HEK293 (cell line): ENCODE measurements at regions not wholly inside any gene's neighbourhood (a gene's known extent, or its start where the extent isn't known, plus 50 kb on each side); places are given as distances from the start of the nearest gene placed in this dataset.

ENCODE experiments used
- KLF9 ChIP-seq: fragments of 450-650 bp; formaldehyde crosslinking; IDR thresholded peaks from 2 replicates; pipeline ENCODE4 v1.5.1; 2016; ENCODE audit warnings: missing biosample characterization, missing genetic modification characterization, low read depth
- ZNF302 ChIP-seq: fragments of 450-650 bp; formaldehyde crosslinking; IDR thresholded peaks from 2 replicates; pipeline ENCODE4 v1.5.1; 2016; ENCODE audit warnings: missing biosample characterization, missing genetic modification characterization, low read depth
- ZNF391 ChIP-seq: fragments of 450-650 bp; formaldehyde crosslinking; IDR thresholded peaks from 2 replicates; pipeline ENCODE4 v1.5.1; 2016; ENCODE audit warnings: low read depth, missing biosample characterization, missing genetic modification characterization, borderline replicate concordance
- ZNF501 ChIP-seq: fragments of 450-650 bp; formaldehyde crosslinking; IDR thresholded peaks from 2 replicates; pipeline ENCODE4 v1.5.1; 2016; ENCODE audit warnings: missing biosample characterization, missing genetic modification characterization
- ZNF776 ChIP-seq: fragments of 450-650 bp; formaldehyde crosslinking; IDR thresholded peaks from 2 replicates; pipeline ENCODE4 v1.5.0; 2017; ENCODE audit warnings: missing biosample characterization, missing genetic modification characterization, borderline replicate concordance
- TF ChIP-seq, protein P1 (sequence below): fragments of 450-650 bp; formaldehyde crosslinking; IDR thresholded peaks from 2 replicates; pipeline ENCODE4 v1.5.1; 2016; ENCODE audit warnings: missing biosample characterization, missing genetic modification characterization
- TF ChIP-seq, protein P2 (sequence below): fragments of 450-650 bp; formaldehyde crosslinking; IDR thresholded peaks from 2 replicates; pipeline ENCODE4 v1.5.1; 2016; ENCODE audit warnings: missing biosample characterization, missing genetic modification characterization
- TF ChIP-seq, protein P3 (sequence below): fragments of 450-650 bp; formaldehyde crosslinking; IDR thresholded peaks from 2 replicates; pipeline ENCODE4 v1.5.1; 2017; ENCODE audit warnings: missing biosample characterization, missing genetic modification characterization
- TF ChIP-seq, protein P4 (sequence below): fragments of 450-650 bp; formaldehyde crosslinking; IDR thresholded peaks from 2 replicates; pipeline ENCODE4 v1.5.1; 2016; ENCODE audit warnings: missing biosample characterization, missing genetic modification characterization, low read depth

DNA sequence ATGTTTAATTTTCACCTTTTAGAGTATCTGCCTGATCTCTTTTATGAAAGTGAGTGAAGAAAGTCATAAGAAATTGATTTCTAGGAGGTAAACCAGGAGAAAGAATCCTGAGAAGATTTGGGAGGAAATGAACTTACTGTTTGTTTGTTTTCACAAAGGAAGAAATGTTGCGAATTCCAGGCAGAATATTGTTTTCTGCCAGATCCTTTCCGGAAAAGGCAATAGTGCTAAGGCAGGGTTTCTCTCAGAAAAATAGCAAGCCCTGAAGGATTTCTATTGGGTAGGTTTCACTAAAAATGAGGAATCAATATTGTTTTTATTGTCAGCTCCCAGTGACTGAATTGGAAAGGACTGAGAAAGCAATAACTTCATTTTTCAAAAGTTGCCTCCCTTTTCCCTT, 85.7 kb upstream of the TGFBR2 start:
- TF ChIP-seq ZNF776 (no peak), ZNF501 (tag by site-specific recombination) (no peak), KLF9 (tag by site-specific recombination) (no peak), ZNF391 (no peak), ZNF302 (no peak)
- TF ChIP-seq, protein P1, sequence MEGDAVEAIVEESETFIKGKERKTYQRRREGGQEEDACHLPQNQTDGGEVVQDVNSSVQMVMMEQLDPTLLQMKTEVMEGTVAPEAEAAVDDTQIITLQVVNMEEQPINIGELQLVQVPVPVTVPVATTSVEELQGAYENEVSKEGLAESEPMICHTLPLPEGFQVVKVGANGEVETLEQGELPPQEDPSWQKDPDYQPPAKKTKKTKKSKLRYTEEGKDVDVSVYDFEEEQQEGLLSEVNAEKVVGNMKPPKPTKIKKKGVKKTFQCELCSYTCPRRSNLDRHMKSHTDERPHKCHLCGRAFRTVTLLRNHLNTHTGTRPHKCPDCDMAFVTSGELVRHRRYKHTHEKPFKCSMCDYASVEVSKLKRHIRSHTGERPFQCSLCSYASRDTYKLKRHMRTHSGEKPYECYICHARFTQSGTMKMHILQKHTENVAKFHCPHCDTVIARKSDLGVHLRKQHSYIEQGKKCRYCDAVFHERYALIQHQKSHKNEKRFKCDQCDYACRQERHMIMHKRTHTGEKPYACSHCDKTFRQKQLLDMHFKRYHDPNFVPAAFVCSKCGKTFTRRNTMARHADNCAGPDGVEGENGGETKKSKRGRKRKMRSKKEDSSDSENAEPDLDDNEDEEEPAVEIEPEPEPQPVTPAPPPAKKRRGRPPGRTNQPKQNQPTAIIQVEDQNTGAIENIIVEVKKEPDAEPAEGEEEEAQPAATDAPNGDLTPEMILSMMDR (tag by site-specific recombination): no peak
- TF ChIP-seq, protein P2, sequence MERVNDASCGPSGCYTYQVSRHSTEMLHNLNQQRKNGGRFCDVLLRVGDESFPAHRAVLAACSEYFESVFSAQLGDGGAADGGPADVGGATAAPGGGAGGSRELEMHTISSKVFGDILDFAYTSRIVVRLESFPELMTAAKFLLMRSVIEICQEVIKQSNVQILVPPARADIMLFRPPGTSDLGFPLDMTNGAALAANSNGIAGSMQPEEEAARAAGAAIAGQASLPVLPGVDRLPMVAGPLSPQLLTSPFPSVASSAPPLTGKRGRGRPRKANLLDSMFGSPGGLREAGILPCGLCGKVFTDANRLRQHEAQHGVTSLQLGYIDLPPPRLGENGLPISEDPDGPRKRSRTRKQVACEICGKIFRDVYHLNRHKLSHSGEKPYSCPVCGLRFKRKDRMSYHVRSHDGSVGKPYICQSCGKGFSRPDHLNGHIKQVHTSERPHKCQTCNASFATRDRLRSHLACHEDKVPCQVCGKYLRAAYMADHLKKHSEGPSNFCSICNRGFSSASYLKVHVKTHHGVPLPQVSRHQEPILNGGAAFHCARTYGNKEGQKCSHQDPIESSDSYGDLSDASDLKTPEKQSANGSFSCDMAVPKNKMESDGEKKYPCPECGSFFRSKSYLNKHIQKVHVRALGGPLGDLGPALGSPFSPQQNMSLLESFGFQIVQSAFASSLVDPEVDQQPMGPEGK (tag by site-specific recombination): no peak
- TF ChIP-seq, protein P3, sequence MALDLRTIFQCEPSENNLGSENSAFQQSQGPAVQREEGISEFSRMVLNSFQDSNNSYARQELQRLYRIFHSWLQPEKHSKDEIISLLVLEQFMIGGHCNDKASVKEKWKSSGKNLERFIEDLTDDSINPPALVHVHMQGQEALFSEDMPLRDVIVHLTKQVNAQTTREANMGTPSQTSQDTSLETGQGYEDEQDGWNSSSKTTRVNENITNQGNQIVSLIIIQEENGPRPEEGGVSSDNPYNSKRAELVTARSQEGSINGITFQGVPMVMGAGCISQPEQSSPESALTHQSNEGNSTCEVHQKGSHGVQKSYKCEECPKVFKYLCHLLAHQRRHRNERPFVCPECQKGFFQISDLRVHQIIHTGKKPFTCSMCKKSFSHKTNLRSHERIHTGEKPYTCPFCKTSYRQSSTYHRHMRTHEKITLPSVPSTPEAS (tag by site-specific recombination): no peak
- TF ChIP-seq, protein P4, sequence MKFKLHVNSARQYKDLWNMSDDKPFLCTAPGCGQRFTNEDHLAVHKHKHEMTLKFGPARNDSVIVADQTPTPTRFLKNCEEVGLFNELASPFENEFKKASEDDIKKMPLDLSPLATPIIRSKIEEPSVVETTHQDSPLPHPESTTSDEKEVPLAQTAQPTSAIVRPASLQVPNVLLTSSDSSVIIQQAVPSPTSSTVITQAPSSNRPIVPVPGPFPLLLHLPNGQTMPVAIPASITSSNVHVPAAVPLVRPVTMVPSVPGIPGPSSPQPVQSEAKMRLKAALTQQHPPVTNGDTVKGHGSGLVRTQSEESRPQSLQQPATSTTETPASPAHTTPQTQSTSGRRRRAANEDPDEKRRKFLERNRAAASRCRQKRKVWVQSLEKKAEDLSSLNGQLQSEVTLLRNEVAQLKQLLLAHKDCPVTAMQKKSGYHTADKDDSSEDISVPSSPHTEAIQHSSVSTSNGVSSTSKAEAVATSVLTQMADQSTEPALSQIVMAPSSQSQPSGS (tag by site-specific recombination): no peak
